ENCODE measurements at regions not wholly inside any gene's neighbourhood (a gene's known extent, or its start where the extent isn't known, plus 50 kb on each side); places are given as distances from the start of the nearest gene placed in this dataset.

- Mint-ChIP-seq H3K27me3 (ENCODE audit: low read depth) (no peaks in the 10 kb centered on the region), H3K4me3 (ENCODE audit: unreplicated experiment) (no peak overlapping the region), H3K9me3 (ENCODE audit: low read depth) (peaks cover 5% of the 10 kb centered on the region), H3K27ac (ENCODE audit: unreplicated experiment) (no peak overlapping the region), H3K36me3 (ENCODE audit: low read depth) (no peaks in the 10 kb centered on the region), H3K4me1 (ENCODE audit: low read depth) (no peaks in the 10 kb centered on the region)
- DNase-seq (ENCODE audit: low spot score), result no peak
- TF ChIP-seq CTCF (IDR thresholded peaks at IDR 0.05), result no peak
These were observed 390.0 kb downstream of the DTWD2 start for GRCh38 chr5:118598311-118598710.

- no peak overlapping the region for H3K4me3 Mint-ChIP-seq (ENCODE audit: unreplicated experiment)
- DNase-seq (ENCODE audit: low spot score), result no peak
- TF ChIP-seq CTCF (IDR thresholded peaks at IDR 0.05), result no peak
- H3K9me3 Mint-ChIP-seq (ENCODE audit: low read depth), result peaks cover 3% of the 10 kb centered on the region
- H3K27me3 Mint-ChIP-seq (ENCODE audit: low read depth), result no peaks in the 10 kb centered on the region
- no peak overlapping the region for H3K27ac Mint-ChIP-seq (ENCODE audit: unreplicated experiment)
- H3K36me3 Mint-ChIP-seq (ENCODE audit: low read depth), result no peaks in the 10 kb centered on the region
- H3K4me1 Mint-ChIP-seq (ENCODE audit: low read depth), result no peaks in the 10 kb centered on the region
These were observed 390.8 kb downstream of the DTWD2 start for GRCh38 chr5:118597543-118597942.

DNA sequence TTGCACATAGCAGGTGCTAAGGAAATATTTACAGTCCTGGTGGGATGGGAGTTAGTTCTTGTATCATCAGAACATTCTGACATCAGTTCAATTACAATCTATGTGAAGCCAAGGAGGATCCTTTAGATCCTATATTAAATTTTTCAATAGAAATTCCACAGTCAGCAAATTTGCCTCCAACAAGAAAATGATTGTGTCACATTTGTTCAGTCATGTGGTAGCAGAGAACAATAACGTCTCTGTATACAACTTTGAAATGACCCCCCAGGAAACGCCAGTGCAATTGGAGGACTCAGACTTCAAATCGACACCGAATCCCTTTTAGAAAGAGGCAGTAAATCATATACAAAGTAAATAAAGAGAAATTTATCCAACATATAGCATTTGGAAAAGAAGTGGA lies 392.1 kb downstream of the DTWD2 start:
- Mint-ChIP-seq H3K4me1 (ENCODE audit: low read depth) (no peaks in the 10 kb centered on the region), H3K36me3 (ENCODE audit: low read depth) (peaks cover under 1% of the 10 kb centered on the region), H3K4me3 (ENCODE audit: unreplicated experiment) (no peak overlapping the region), H3K27me3 (ENCODE audit: low read depth) (peaks cover under 1% of the 10 kb centered on the region), H3K9me3 (ENCODE audit: low read depth) (peaks cover 3% of the 10 kb centered on the region), H3K27ac (ENCODE audit: unreplicated experiment) (no peak overlapping the region)
- no peak for TF ChIP-seq CTCF (IDR thresholded peaks at IDR 0.05)
- DNase-seq (ENCODE audit: low spot score), result no peak

DNA sequence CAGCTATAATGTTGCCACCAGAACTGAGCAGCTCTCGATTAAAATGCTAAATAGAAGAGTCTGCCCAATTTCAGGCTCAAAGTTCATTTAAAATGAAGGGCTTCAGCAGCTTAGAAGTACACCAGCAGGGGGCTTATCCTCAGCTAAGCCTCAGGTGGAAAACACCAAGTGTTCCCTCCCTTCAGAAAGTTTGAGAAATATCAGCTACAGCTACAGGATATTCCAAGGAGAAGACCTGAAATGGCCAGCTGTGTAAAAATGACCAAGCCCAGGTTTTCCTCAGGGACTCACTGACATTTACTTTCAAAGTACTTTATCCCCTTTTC lies 395.4 kb downstream of the DTWD2 start:
- Mint-ChIP-seq H3K4me3 (ENCODE audit: unreplicated experiment) (no peak overlapping the region), H3K9me3 (ENCODE audit: low read depth) (no peaks in the 10 kb centered on the region), H3K27ac (ENCODE audit: unreplicated experiment) (no peak overlapping the region), H3K27me3 (ENCODE audit: low read depth) (peaks cover 3% of the 10 kb centered on the region), H3K4me1 (ENCODE audit: low read depth) (no peaks in the 10 kb centered on the region), H3K36me3 (ENCODE audit: low read depth) (peaks cover 2% of the 10 kb centered on the region)
- peak; percentile 47 for TF ChIP-seq CTCF (IDR thresholded peaks at IDR 0.05)
- no peak for DNase-seq (ENCODE audit: low spot score)

DNA sequence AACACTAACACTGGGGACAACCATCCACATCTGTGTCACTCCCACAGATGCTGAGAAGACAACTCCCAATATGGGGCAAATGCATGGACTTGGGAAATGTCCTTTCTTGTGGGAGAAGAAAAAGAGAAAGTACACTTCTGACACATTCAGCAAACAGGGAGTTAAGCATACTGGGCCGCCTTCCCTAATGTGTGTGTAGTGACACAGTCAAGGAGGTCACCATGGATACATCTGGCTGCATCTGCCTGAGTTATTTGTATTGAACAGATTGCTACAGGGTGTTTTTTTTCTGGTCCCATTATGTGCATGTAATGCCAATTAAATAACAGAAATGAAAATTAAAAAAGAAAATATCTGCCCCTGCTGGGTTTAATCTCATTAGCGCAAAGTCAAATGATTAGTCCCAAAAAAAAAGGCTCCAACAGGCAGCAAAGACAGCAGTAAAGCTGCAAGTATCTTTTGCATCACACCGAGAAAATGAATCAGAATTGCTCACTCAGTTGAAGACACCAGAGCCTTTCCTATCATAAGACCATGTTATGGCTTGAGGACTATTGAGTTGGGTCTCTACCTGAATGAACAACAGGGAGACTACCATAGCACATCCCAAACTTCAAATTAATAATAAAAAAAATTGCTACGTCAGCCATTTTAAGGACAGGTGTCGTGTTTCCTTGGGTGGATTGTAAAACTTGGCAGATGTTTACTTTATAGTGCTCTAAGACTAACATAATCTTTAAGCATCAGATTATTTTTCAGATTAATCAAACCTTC lies 395.9 kb downstream of the DTWD2 start:
- no peak for DNase-seq (ENCODE audit: low spot score)
- Mint-ChIP-seq H3K4me3 (ENCODE audit: unreplicated experiment) (no peak overlapping the region), H3K27me3 (ENCODE audit: low read depth) (peaks cover 3% of the 10 kb centered on the region), H3K9me3 (ENCODE audit: low read depth) (no peaks in the 10 kb centered on the region), H3K4me1 (ENCODE audit: low read depth) (no peaks in the 10 kb centered on the region), H3K27ac (ENCODE audit: unreplicated experiment) (no peak overlapping the region), H3K36me3 (ENCODE audit: low read depth) (peaks cover 2% of the 10 kb centered on the region)
- no peak for TF ChIP-seq CTCF (IDR thresholded peaks at IDR 0.05)
